A549 (cell line): ENCODE measurements at regions not wholly inside any gene's neighbourhood (a gene's known extent, or its start where the extent isn't known, plus 50 kb on each side); places are given as distances from the start of the nearest gene placed in this dataset.

Source experiments
- CHD2 ChIP-seq: fragments of 150-350 bp; IDR thresholded peaks from 2 replicates; pipeline ENCODE4 v1.6.1; 2014; ENCODE audit warnings: low read length; ENCODE audit not compliant: partially characterized antibody
- EP300 ChIP-seq, 2 experiments: fragments of >200 bp; sonication (Bioruptor Twin); formaldehyde crosslinking; IDR thresholded peaks; 2 replicates in 1 of 2; 3 replicates in 1 of 2; pipeline ENCODE4 v1.6.1; 2016 to 2017
- JUN ChIP-seq, 2 experiments: fragments of >200 bp; sonication (Bioruptor Twin); formaldehyde crosslinking; IDR thresholded peaks; 2 replicates in 1 of 2; 3 replicates in 1 of 2; pipeline ENCODE4 v1.6.1; 2016 to 2017
- MYC ChIP-seq: IDR thresholded peaks from 2 replicates; pipeline ENCODE4 v1.6.1; 2012; ENCODE audit warnings: mild to moderate bottlenecking, inconsistent platforms, low read length, improper control_type of control experiment, borderline replicate concordance
- POLR2A ChIP-seq: IDR thresholded peaks from 2 replicates; pipeline ENCODE4 v1.6.1; 2012; ENCODE audit warnings: mild to moderate bottlenecking, low read length
- RCOR1 ChIP-seq: fragments of 150-350 bp; IDR thresholded peaks from 2 replicates; pipeline ENCODE4 v1.6.1; 2014; ENCODE audit warnings: antibody characterized with exemption, low read length, low read depth
- SREBF2 ChIP-seq: fragments of 450-650 bp; IDR thresholded peaks from 2 replicates; pipeline ENCODE4 v1.6.1; 2014; ENCODE audit warnings: mild to moderate bottlenecking, moderate library complexity
- TP53 ChIP-seq: fragments of 250-450 bp; sonication (Bioruptor Pico); IDR thresholded peaks from 2 replicates; pipeline ENCODE4 v1.5.0; 2021; ENCODE audit warnings: mild to moderate bottlenecking, moderate library complexity
- TF ChIP-seq, protein P1 (sequence below): fragments of >200 bp; sonication (Bioruptor Twin); formaldehyde crosslinking; IDR thresholded peaks from 3 replicates; pipeline ENCODE4 v1.5.1; 2016
- TF ChIP-seq, protein P2 (sequence below): fragments of >200 bp; sonication (Bioruptor Twin); formaldehyde crosslinking; IDR thresholded peaks from 2 replicates; pipeline ENCODE4 v1.6.1; 2016
- TF ChIP-seq, protein P3 (sequence below): IDR thresholded peaks from 2 replicates; pipeline ENCODE4 v1.6.1; 2012

DNA sequence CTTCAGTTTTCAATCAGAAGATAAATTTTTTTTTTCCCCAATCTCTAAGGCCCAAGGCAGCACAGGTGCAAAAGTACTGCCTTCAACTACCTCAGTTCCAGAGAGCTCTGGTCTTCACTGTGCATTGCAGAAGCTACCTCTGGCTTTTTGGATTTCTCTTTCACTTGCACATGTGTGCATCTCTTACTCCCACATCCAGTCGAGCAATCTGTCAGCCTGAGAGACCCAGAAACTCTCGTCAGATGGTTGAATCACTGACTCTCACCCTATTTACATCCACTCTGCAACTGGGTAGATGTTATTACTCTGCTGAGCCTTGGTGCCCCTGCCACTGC is 813.8 kb downstream of the NR2F2 start:
- TF ChIP-seq POLR2A (no peak), TP53 (CRISPR knock-in tag) (no peak), SREBF2 (no peak), JUN (IDR thresholded peaks at IDR 0.05) (no peak), CHD2 (no peak), MYC (no peak), RCOR1 (no peak), EP300 (IDR thresholded peaks at IDR 0.05) (no peak)
- TF ChIP-seq, protein P1, sequence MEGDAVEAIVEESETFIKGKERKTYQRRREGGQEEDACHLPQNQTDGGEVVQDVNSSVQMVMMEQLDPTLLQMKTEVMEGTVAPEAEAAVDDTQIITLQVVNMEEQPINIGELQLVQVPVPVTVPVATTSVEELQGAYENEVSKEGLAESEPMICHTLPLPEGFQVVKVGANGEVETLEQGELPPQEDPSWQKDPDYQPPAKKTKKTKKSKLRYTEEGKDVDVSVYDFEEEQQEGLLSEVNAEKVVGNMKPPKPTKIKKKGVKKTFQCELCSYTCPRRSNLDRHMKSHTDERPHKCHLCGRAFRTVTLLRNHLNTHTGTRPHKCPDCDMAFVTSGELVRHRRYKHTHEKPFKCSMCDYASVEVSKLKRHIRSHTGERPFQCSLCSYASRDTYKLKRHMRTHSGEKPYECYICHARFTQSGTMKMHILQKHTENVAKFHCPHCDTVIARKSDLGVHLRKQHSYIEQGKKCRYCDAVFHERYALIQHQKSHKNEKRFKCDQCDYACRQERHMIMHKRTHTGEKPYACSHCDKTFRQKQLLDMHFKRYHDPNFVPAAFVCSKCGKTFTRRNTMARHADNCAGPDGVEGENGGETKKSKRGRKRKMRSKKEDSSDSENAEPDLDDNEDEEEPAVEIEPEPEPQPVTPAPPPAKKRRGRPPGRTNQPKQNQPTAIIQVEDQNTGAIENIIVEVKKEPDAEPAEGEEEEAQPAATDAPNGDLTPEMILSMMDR, result no peak
- TF ChIP-seq, protein P2, sequence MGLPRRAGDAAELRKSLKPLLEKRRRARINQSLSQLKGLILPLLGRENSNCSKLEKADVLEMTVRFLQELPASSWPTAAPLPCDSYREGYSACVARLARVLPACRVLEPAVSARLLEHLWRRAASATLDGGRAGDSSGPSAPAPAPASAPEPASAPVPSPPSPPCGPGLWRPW, result no peak
- TF ChIP-seq, protein P3, sequence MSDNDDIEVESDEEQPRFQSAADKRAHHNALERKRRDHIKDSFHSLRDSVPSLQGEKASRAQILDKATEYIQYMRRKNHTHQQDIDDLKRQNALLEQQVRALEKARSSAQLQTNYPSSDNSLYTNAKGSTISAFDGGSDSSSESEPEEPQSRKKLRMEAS, result no peak
